RWPE1 (cell line): ENCODE measurements at regions not wholly inside any gene's neighbourhood (a gene's known extent, or its start where the extent isn't known, plus 50 kb on each side); places are given as distances from the start of the nearest gene placed in this dataset.
"Not testable (repeated sequence)": the region's sequence is repeated elsewhere in the genome, so short reads cannot be mapped to it uniquely, and the experiment has no call there.

Source experiments
- CTCF ChIA-PET: fragments of 350-600 bp; sonication (Branson Sonifier 250); formaldehyde crosslinking; extraction: SDS; loops from one replicate; lab custom pipeline; 2021; lab: Yijun Ruan, JAX
- POLR2A ChIA-PET: fragments of 400-600 bp; formaldehyde crosslinking; extraction: SDS; loops from one replicate; lab custom pipeline; 2020; ENCODE audit warnings: antibody characterized with exemption; ENCODE audit not compliant: low non-redundant PET; lab: Yijun Ruan, JAX
- DNase-seq: peaks from one replicate; pipeline ENCODE4 v3.0.0; 2012; ENCODE audit warnings: low spot score
- H3K27ac ChIP-seq: fragments of 450-650 bp; 2 replicates; pipeline ENCODE4 v1.5.1; 2017
- CTCF ChIP-seq: fragments of 450-650 bp; conservative IDR thresholded peaks from 2 replicates; pipeline ENCODE4 v1.5.1; 2017; ENCODE audit warnings: low read depth, mild to moderate bottlenecking

GRCh38 chrX:85808217-85808616 lies 239.1 kb downstream of the CHM start:
- no peak for DNase-seq
- TF ChIP-seq CTCF, result no peak
- ChIA-PET POLR2A (no interaction called here), CTCF (no interaction called here)
- no peak overlapping the region for H3K27ac ChIP-seq

- CTCF ChIA-PET, H3K27ac ChIP-seq, POLR2A ChIA-PET, DNase-seq: not testable (repeated sequence)
These were observed 275.0 kb downstream of the CHM start for GRCh38 chrX:85772391-85772790.

GRCh38 chrX:85765651-85766050 lies 281.7 kb downstream of the CHM start:
- no peak overlapping the region for H3K27ac ChIP-seq
- ChIA-PET POLR2A (no interaction called here), CTCF (no interaction called here)
- no peak for DNase-seq
- no peak for TF ChIP-seq CTCF

- POLR2A ChIA-PET, CTCF ChIA-PET: not testable (repeated sequence)
These were observed 324.3 kb downstream of the CHM start for GRCh38 chrX:85723025-85723424.

GRCh38 chrX:85703233-85703632 lies 323.8 kb upstream of the POF1B start:
- POLR2A ChIA-PET, CTCF ChIA-PET, H3K27ac ChIP-seq, DNase-seq: not testable (repeated sequence)

More at GRCh38 chrX:85723025-85723424, 324.3 kb downstream of the CHM start:
- DNase-seq, H3K27ac ChIP-seq: not testable (repeated sequence)

- ChIA-PET POLR2A (no interaction called here), CTCF (no interaction called here)
- DNase-seq, result no peak
- TF ChIP-seq CTCF, result no peak
- no peak overlapping the region for H3K27ac ChIP-seq
These were observed 319.5 kb upstream of the POF1B start for GRCh38 chrX:85698921-85699320.

GRCh38 chrX:85685843-85686242 lies 306.4 kb upstream of the POF1B start:
- no peak for TF ChIP-seq CTCF
- ChIA-PET CTCF (no interaction called here), POLR2A (no interaction called here)
- DNase-seq, result no peak
- H3K27ac ChIP-seq, result no peak overlapping the region

GRCh38 chrX:85666471-85666870 lies 287.0 kb upstream of the POF1B start:
- ChIA-PET CTCF (no interaction called here), POLR2A (no interaction called here)
- TF ChIP-seq CTCF, result no peak
- no peak overlapping the region for H3K27ac ChIP-seq
- DNase-seq, result no peak

GRCh38 chrX:85663970-85664369 lies 284.5 kb upstream of the POF1B start:
- POLR2A ChIA-PET, CTCF ChIA-PET, H3K27ac ChIP-seq, DNase-seq: not testable (repeated sequence)
